ENCODE measurements at regions not wholly inside any gene's neighbourhood (a gene's known extent, or its start where the extent isn't known, plus 50 kb on each side); places are given as distances from the start of the nearest gene placed in this dataset.
A peak's percentile ranks its signal among the peaks of the same experiment; 100 is the strongest.

GRCh38 chr22:49643998-49644397, 183.7 kb downstream of the BRD1 start:
- FAIRE-seq, result no peak
- no peak for DNase-seq (ENCODE audit: insufficient read length, low spot score)

GRCh38 chr22:49643466-49643865, 184.2 kb downstream of the BRD1 start:
- no peak for DNase-seq (ENCODE audit: insufficient read length, low spot score)
- no peak for FAIRE-seq

GRCh38 chr22:49642741-49643140, 184.9 kb downstream of the BRD1 start:
- FAIRE-seq (no peak), DNase-seq (ENCODE audit: insufficient read length, low spot score) (no peak)

- FAIRE-seq (no peak), DNase-seq (ENCODE audit: insufficient read length, low spot score) (no peak)
Measured at GRCh38 chr22:49642331-49642730, 185.3 kb downstream of the BRD1 start.

- FAIRE-seq, result no peak
- DNase-seq (ENCODE audit: insufficient read length, low spot score), result no peak
Measured at GRCh38 chr22:49641770-49642313, 185.8 kb downstream of the BRD1 start.

- no peak for FAIRE-seq
- DNase-seq (ENCODE audit: insufficient read length, low spot score), result no peak
Measured at GRCh38 chr22:49640366-49641095, 187.1 kb downstream of the BRD1 start.

- DNase-seq (ENCODE audit: insufficient read length, low spot score) (no peak), FAIRE-seq (no peak)
Measured at GRCh38 chr22:49639956-49640355, 187.7 kb downstream of the BRD1 start.

- DNase-seq (ENCODE audit: insufficient read length, low spot score) (no peak), FAIRE-seq (no peak)
Measured at GRCh38 chr22:49638788-49639187, 188.9 kb downstream of the BRD1 start.

GRCh38 chr22:49638001-49638400, 189.7 kb downstream of the BRD1 start:
- no peak for FAIRE-seq

GRCh38 chr22:49637255-49637760, 190.4 kb downstream of the BRD1 start:
- DNase-seq (ENCODE audit: insufficient read length, low spot score) (no peak), FAIRE-seq (no peak)

More at GRCh38 chr22:49638001-49638400, 189.7 kb downstream of the BRD1 start:
- DNase-seq (ENCODE audit: insufficient read length, low spot score), result no peak

GRCh38 chr22:49636649-49637048, 191.0 kb downstream of the BRD1 start:
- no peak for FAIRE-seq

GRCh38 chr22:49636214-49636613, 191.5 kb downstream of the BRD1 start:
- DNase-seq (ENCODE audit: insufficient read length, low spot score), result no peak
- no peak for FAIRE-seq

More at GRCh38 chr22:49636649-49637048, 191.0 kb downstream of the BRD1 start:
- DNase-seq (ENCODE audit: insufficient read length, low spot score), result no peak

GRCh38 chr22:49634006-49634772, 193.5 kb downstream of the BRD1 start:
- DNase-seq (ENCODE audit: insufficient read length, low spot score) (no peak), FAIRE-seq (no peak)

GRCh38 chr22:49633010-49633324, 194.7 kb downstream of the BRD1 start:
- FAIRE-seq (no peak), DNase-seq (ENCODE audit: insufficient read length, low spot score) (no peak)

GRCh38 chr22:49632199-49633009, 195.3 kb downstream of the BRD1 start:
- DNase-seq (ENCODE audit: insufficient read length, low spot score), result peak; percentile 70

GRCh38 chr22:49630448-49630946, 197.2 kb downstream of the BRD1 start:
- no peak for DNase-seq (ENCODE audit: insufficient read length, low spot score)
- FAIRE-seq, result no peak

More at GRCh38 chr22:49632199-49633009, 195.3 kb downstream of the BRD1 start:
- no peak for FAIRE-seq

GRCh38 chr22:49629586-49630447, 197.9 kb downstream of the BRD1 start:
- DNase-seq (ENCODE audit: insufficient read length, low spot score) (no peak), FAIRE-seq (no peak)

- no peak for DNase-seq (ENCODE audit: insufficient read length, low spot score)
- no peak for FAIRE-seq
Measured at GRCh38 chr22:49629261-49629570, 198.5 kb downstream of the BRD1 start.

GRCh38 chr22:49628391-49629260, 199.0 kb downstream of the BRD1 start:
- no peak for FAIRE-seq
- DNase-seq (ENCODE audit: insufficient read length, low spot score), result no peak

Measured in HTR-8/SVneo (cell line).